ENCODE measurements at regions not wholly inside any gene's neighbourhood (a gene's known extent, or its start where the extent isn't known, plus 50 kb on each side); places are given as distances from the start of the nearest gene placed in this dataset.

DNA sequence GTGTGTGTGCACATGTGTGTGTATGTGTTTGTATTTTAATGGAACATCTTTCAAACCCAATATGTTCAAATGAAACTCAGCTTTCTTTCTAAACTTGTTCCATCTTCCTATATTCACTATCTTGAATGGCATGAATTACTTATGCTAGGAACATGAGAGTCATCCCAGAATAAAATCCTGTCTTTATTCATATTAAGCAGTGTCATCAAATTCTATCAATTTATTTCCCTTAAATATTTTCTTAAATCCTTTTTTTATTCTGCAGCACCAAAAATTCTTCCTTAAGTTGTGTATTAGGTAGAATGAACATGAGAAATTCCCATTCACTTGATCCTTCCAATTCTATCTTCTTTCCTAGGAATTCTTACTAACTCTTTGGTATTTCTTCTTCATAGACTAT lies 146.6 kb upstream of the PCDH15 start:
- no peak overlapping the region for H3K4me3 ChIP-seq
- no peaks in the 10 kb centered on the region for H3K36me3 ChIP-seq
- TF ChIP-seq, protein P1, sequence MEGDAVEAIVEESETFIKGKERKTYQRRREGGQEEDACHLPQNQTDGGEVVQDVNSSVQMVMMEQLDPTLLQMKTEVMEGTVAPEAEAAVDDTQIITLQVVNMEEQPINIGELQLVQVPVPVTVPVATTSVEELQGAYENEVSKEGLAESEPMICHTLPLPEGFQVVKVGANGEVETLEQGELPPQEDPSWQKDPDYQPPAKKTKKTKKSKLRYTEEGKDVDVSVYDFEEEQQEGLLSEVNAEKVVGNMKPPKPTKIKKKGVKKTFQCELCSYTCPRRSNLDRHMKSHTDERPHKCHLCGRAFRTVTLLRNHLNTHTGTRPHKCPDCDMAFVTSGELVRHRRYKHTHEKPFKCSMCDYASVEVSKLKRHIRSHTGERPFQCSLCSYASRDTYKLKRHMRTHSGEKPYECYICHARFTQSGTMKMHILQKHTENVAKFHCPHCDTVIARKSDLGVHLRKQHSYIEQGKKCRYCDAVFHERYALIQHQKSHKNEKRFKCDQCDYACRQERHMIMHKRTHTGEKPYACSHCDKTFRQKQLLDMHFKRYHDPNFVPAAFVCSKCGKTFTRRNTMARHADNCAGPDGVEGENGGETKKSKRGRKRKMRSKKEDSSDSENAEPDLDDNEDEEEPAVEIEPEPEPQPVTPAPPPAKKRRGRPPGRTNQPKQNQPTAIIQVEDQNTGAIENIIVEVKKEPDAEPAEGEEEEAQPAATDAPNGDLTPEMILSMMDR (IDR thresholded peaks at IDR 0.05), result no peak
- H3K27ac ChIP-seq, result no peak overlapping the region
- H3K27me3 ChIP-seq (ENCODE audit: low read depth), result no peaks in the 10 kb centered on the region
- no peaks in the 10 kb centered on the region for H3K9me3 ChIP-seq
- ATAC-seq, result no peak
- H3K4me1 ChIP-seq, result no peaks in the 10 kb centered on the region
- intact Hi-C loops (cut with DNase I), result no loop called here
- no peak for DNase-seq

DNA sequence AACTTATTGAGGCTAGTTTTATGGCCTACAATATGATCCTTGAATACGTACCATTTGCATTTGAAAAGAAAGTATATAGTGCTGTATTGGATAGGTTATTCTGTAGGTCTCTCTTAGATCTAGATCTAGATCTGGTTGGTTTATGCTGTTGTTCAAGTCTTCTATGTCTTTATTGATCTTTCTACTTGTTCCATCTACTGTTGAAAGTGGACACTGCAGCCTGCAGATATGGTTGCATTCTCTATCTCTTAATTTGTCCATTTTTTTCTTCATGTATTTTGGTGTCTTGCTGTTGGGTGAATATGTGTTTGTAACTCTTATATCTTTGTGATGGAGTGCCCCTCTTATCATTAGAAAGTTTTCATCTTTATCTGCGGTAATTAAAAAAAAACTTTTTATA lies 139.4 kb upstream of the PCDH15 start:
- Histone ChIP-seq H3K4me3 (no peak overlapping the region), H3K36me3 (no peaks in the 10 kb centered on the region), H3K27ac (no peak overlapping the region), H3K4me1 (no peaks in the 10 kb centered on the region), H3K27me3 (ENCODE audit: low read depth) (no peaks in the 10 kb centered on the region), H3K9me3 (no peaks in the 10 kb centered on the region)
- TF ChIP-seq, protein P1 (IDR thresholded peaks at IDR 0.05), result no peak
- DNase-seq, result no peak
- intact Hi-C loops (cut with DNase I), result no loop called here
- no peak for ATAC-seq

DNA sequence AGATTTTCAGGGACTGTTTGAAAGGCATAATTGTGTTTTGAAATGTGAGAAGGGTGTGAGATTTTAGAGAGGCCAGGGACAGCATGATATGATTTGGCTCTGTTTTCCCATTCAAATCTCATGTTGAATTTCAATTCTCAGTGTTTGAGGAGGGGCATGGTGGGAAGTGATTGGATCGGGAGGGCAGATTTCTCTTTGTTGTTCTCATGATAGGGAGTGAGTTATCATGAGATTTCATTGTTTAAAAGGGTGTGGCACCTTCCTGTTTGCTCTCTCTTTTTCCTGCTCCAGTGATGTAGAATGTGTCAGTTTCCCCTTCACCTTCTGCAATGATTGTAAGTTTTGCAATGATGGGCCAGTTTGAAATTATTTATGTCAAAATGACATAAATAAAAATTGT lies 113.0 kb upstream of the PCDH15 start:
- no peak for ATAC-seq

DNA sequence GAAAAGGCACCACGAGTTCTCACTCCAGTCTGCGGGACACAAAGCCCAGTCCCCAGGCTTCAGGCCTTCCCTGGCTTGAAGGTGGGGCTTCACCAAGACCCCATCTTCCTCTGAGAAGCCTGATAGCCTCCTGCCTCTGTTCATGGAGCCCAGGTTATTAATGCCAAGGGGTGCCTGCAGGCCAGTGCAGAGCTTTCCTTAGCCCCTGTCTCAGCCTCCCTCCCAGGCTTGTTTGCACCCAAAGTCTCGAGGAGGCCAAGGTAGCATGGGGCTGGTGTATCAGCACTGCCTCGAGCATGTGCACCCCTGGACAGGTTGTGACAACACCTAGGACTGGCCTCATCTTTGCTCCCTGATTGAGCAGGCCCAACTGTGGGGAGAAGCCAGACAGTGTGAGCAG lies 108.1 kb upstream of the PCDH15 start:
- peak in 1 of 2 donors; percentile 21 for ATAC-seq
- Histone ChIP-seq H3K4me1 (no peaks in the 10 kb centered on the region), H3K27ac (no peak overlapping the region), H3K9me3 (peaks cover 5% of the 10 kb centered on the region), H3K4me3 (no peak overlapping the region), H3K27me3 (ENCODE audit: low read depth) (no peaks in the 10 kb centered on the region), H3K36me3 (no peaks in the 10 kb centered on the region)
- no peak for DNase-seq
- TF ChIP-seq, protein P1 (IDR thresholded peaks at IDR 0.05), result no peak
- intact Hi-C loops (cut with DNase I), result no loop called here

More for the DNA sequence above, 113.0 kb upstream of the PCDH15 start:
- TF ChIP-seq, protein P1 (IDR thresholded peaks at IDR 0.05), result no peak
- Histone ChIP-seq H3K9me3 (peaks cover 5% of the 10 kb centered on the region), H3K27ac (no peak overlapping the region), H3K36me3 (no peaks in the 10 kb centered on the region), H3K27me3 (ENCODE audit: low read depth) (no peaks in the 10 kb centered on the region), H3K4me1 (no peaks in the 10 kb centered on the region), H3K4me3 (no peak overlapping the region)
- intact Hi-C loops (cut with DNase I), result no loop called here
- DNase-seq, result no peak

DNA sequence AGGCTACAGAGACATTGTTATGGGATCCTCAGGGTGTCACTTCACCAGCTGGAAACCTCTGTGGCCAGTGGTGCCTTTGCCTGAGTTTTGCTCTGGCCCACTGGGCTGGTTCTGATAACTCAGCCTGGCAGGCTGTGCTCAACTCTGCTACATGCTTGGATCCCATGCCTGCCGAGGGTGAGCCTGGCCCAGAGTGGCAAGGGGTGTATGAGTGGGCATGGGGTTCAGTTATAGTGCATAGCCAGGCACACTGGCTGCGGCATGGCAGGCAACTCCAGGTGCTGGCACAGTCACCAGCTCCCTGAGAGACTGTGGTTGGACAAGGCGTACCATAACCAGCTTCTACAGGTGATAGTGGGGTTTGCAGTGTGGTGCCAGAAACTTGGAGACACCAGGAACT lies 107.0 kb upstream of the PCDH15 start:
- Histone ChIP-seq H3K36me3 (no peaks in the 10 kb centered on the region), H3K27me3 (ENCODE audit: low read depth) (no peaks in the 10 kb centered on the region), H3K4me3 (no peak overlapping the region), H3K9me3 (peaks cover 2% of the 10 kb centered on the region), H3K27ac (no peak overlapping the region), H3K4me1 (no peaks in the 10 kb centered on the region)
- ATAC-seq (peak in 1 of 2 donors; percentile 55), DNase-seq (no peak)
- intact Hi-C loops (cut with DNase I), result no loop called here
- TF ChIP-seq, protein P1 (IDR thresholded peaks at IDR 0.05), result no peak

DNA sequence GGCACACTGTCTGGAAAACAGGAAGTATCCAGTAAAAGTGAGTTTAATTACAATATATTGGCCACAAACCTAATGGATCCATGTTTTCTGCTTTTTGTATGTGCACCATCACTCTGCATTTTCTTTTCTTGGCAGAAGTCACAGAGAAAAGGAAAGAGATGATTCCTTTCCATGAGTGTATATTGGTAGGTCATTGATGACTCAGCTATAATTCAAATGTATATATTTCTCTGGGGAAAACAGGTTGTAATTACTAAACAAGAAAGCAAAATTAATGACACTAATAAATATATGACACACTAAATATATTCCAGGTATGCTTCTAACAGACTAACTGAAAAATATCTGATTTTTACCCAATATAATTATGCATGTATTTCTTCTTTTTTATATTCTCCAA lies 105.9 kb upstream of the PCDH15 start:
- intact Hi-C loops (cut with DNase I), result no loop called here
- Histone ChIP-seq H3K27me3 (ENCODE audit: low read depth) (no peaks in the 10 kb centered on the region), H3K9me3 (no peaks in the 10 kb centered on the region), H3K36me3 (no peaks in the 10 kb centered on the region), H3K4me3 (no peak overlapping the region), H3K4me1 (no peaks in the 10 kb centered on the region), H3K27ac (no peak overlapping the region)
- DNase-seq (no peak), ATAC-seq (no peak)
- TF ChIP-seq, protein P1 (IDR thresholded peaks at IDR 0.05), result no peak

Measured in lower lobe of right lung (tissue), 2 donors.